Upper lobe of left lung (tissue), 6 donors: ENCODE measurements at regions not wholly inside any gene's neighbourhood (a gene's known extent, or its start where the extent isn't known, plus 50 kb on each side); places are given as distances from the start of the nearest gene placed in this dataset.
"Not testable (repeated sequence)": the region's sequence is repeated elsewhere in the genome, so short reads cannot be mapped to it uniquely, and the experiment has no call there.

Experiments used
- ATAC-seq, 2 donors: fragments of 200-7000 bp; cut with Tn5 transposase; one replicate each; pipeline ENCODE4 v1.9.1; 2022; ENCODE audit warnings: mild to moderate bottlenecking in 2 of 2, moderate library complexity in 2 of 2; ENCODE audit not compliant: low FRiP score in 2 of 2
- DNase-seq, 2 donors: peaks; one replicate each; pipeline ENCODE4 v3.0.0-alpha.2; 2019 to 2020
- H3K27ac ChIP-seq, 4 donors: fragments of 200-600 bp; sonication (generic); one replicate each; pipeline ENCODE4 v1.5.1; 2016 to 2019
- H3K27me3 ChIP-seq, 4 donors: fragments of 200-600 bp; sonication (generic); one replicate each; pipeline ENCODE4 v1.5.1; 2017 to 2019
- H3K36me3 ChIP-seq, 4 donors: fragments of 200-600 bp; sonication (generic); one replicate each; pipeline ENCODE4 v1.5.1; 2016 to 2019
- H3K4me1 ChIP-seq, 4 donors: fragments of 200-600 bp; sonication (generic); one replicate each; pipeline ENCODE4 v1.5.1; 2018 to 2019
- H3K4me3 ChIP-seq, 4 donors: fragments of 200-600 bp; sonication (generic); one replicate each; pipeline ENCODE4 v1.5.1; 2017 to 2019; ENCODE audit warnings: mild to moderate bottlenecking in 2 of 4, moderate library complexity in 1 of 4
- H3K9me3 ChIP-seq, 4 donors: fragments of 200-600 bp; sonication (generic); one replicate each; pipeline ENCODE4 v1.5.1; 2018 to 2019
- CTCF ChIP-seq, 6 experiments: fragments of 450-650 bp in 4 of 6; fragments of 200-600 bp in 2 of 6; sonication (generic) in 2 of 6; IDR thresholded peaks; one replicate each; pipeline ENCODE4 v1.5.1; 2016 to 2019; ENCODE audit warnings: antibody characterized with exemption in 6 of 6
- EP300 ChIP-seq, 4 donors: sonication (generic); formaldehyde crosslinking; IDR thresholded peaks; one replicate each; pipeline ENCODE4 v1.5.1; 2017; ENCODE audit warnings: antibody characterized with exemption in 4 of 4, control low read depth in 2 of 4
- POLR2A ChIP-seq, 4 donors: fragments of 450-650 bp; IDR thresholded peaks; one replicate each; pipeline ENCODE4 v1.5.1; 2016 to 2017; ENCODE audit warnings: antibody characterized with exemption in 4 of 4, mild to moderate bottlenecking in 2 of 4
- POLR2AphosphoS5 ChIP-seq, 2 donors: sonication (generic); formaldehyde crosslinking; IDR thresholded peaks; one replicate each; pipeline ENCODE4 v1.5.1; 2017; ENCODE audit warnings: antibody characterized with exemption in 2 of 2
- WGBS, 2 donors: methylation state at CpG; one replicate each; pipeline ENCODE4 v1.1.5; 2017 to 2018; 5-methylcytosine and 5-hydroxymethylcytosine counted together
- donor health status: DM: no; HTN: no; CAD: no; lungs with moderate emphysema.
- donor health status: DM: no; HTN: yes; CAD: no; lungs with severe emphysema.

GRCh38 chr16:66091471-66091891, 275.0 kb upstream of the CDH5 start:
- Histone ChIP-seq H3K27ac (no peak overlapping the region), H3K36me3 (no peaks in the 10 kb centered on the region), H3K27me3 (no peaks in the 10 kb centered on the region), H3K4me3 (no peak overlapping the region), H3K4me1 (no peaks in the 10 kb centered on the region), H3K9me3 (no peaks in the 10 kb centered on the region)
- no peak for ATAC-seq
- TF ChIP-seq POLR2AphosphoS5 (IDR thresholded peaks at IDR 0.05), result no peak
- no peak for TF ChIP-seq EP300 (IDR thresholded peaks at IDR 0.05)
- TF ChIP-seq POLR2A (IDR thresholded peaks at IDR 0.05), result no peak
- TF ChIP-seq CTCF (IDR thresholded peaks at IDR 0.05), result no peak
- DNase-seq, result no peak

- Histone ChIP-seq H3K4me3 (no peak overlapping the region), H3K4me1 (no peaks in the 10 kb centered on the region), H3K27ac (no peak overlapping the region), H3K9me3 (no peaks in the 10 kb centered on the region), H3K27me3 (no peaks in the 10 kb centered on the region), H3K36me3 (no peaks in the 10 kb centered on the region)
- 81 to 85% methylated on average over 6 of the region's 6 CpGs for WGBS, 2 donors
- ATAC-seq (no peak), DNase-seq (no peak)
- TF ChIP-seq POLR2A (IDR thresholded peaks at IDR 0.05) (no peak), EP300 (IDR thresholded peaks at IDR 0.05) (no peak), CTCF (IDR thresholded peaks at IDR 0.05) (no peak), POLR2AphosphoS5 (IDR thresholded peaks at IDR 0.05) (no peak)
Observed at GRCh38 chr16:66088681-66089080, 277.8 kb upstream of the CDH5 start.

DNA sequence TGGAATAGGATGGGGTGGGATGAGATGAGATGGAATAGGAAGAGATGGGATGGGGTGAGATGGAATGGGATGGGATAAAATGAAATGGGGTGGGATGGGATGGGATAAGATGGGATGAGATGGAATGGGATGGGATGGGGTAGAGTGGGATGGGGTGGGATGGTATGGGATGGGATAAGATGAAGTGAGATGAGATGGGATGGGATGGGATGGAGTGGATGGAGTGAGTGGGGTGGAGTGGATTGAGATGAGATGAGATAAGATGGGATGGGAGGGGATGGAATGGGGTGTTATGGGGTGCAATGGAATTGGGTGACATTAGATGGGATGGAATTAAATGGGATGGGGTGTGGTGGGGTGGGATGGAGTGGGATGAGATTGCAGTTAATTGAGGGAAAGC, 279.2 kb upstream of the CDH5 start:
- H3K27ac ChIP-seq, result no peak overlapping the region
- H3K27me3 ChIP-seq, result no peaks in the 10 kb centered on the region
- H3K36me3 ChIP-seq, result no peaks in the 10 kb centered on the region
- DNase-seq, result no peak
- TF ChIP-seq POLR2AphosphoS5 (IDR thresholded peaks at IDR 0.05) (no peak), EP300 (IDR thresholded peaks at IDR 0.05) (no peak), POLR2A (IDR thresholded peaks at IDR 0.05) (no peak), CTCF (IDR thresholded peaks at IDR 0.05) (no peak)
- no peak for ATAC-seq
- H3K4me1 ChIP-seq, result no peaks in the 10 kb centered on the region
- no peaks in the 10 kb centered on the region for H3K9me3 ChIP-seq
- no peak overlapping the region for H3K4me3 ChIP-seq

- ATAC-seq, result no peak
- no peaks in the 10 kb centered on the region for H3K9me3 ChIP-seq
- H3K4me1 ChIP-seq, result no peaks in the 10 kb centered on the region
- no peak overlapping the region for H3K4me3 ChIP-seq
- no peaks in the 10 kb centered on the region for H3K27me3 ChIP-seq
- no peak for DNase-seq
- no peak for TF ChIP-seq POLR2A (IDR thresholded peaks at IDR 0.05)
- no peak for TF ChIP-seq EP300 (IDR thresholded peaks at IDR 0.05)
- TF ChIP-seq POLR2AphosphoS5 (IDR thresholded peaks at IDR 0.05), result no peak
- TF ChIP-seq CTCF (IDR thresholded peaks at IDR 0.05), result no peak
- peak overlapping the region in 1 of 4 donors; percentile 12 for H3K27ac ChIP-seq
- no peaks in the 10 kb centered on the region for H3K36me3 ChIP-seq
- 79 to 80% methylated on average over 5 of the region's 5 CpGs for WGBS, 2 donors
Observed at GRCh38 chr16:66085651-66086050, 280.8 kb upstream of the CDH5 start.

DNA sequence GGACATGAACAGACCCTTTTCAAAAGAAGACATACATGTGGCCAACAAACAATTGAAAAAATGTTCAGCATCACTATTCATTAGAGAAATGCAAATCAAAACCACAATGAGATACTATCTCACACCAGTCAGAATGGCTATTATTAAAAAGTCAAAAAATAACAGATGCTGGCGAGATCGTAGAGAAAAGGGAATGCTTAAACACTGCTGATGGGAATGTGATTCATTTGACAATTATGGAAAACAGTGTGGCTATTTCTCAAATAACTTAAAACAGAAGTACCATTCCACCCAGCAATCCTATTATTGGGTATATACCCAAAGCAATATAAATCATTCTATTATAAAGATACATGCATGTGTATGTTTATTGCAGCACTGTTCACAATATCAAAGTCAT, 281.8 kb upstream of the CDH5 start:
- H3K4me3 ChIP-seq, ATAC-seq, H3K4me1 ChIP-seq, DNase-seq, H3K9me3 ChIP-seq, H3K27ac ChIP-seq, H3K27me3 ChIP-seq, H3K36me3 ChIP-seq: not testable (repeated sequence)
- 90 to 92% methylated on average over 2 of the region's 2 CpGs for WGBS, 2 donors
